GM12892 (cell line): ENCODE measurements at regions not wholly inside any gene's neighbourhood (a gene's known extent, or its start where the extent isn't known, plus 50 kb on each side); places are given as distances from the start of the nearest gene placed in this dataset.

Experiments
- POLR2A ChIP-seq: IDR thresholded peaks from 2 replicates; pipeline ENCODE4 v1.6.1; 2011; ENCODE audit warnings: low read depth, low read length, control low read depth
- POLR2AphosphoS5 ChIP-seq: IDR thresholded peaks from 2 replicates; pipeline ENCODE4 v1.6.1; 2011; ENCODE audit warnings: low read depth, low read length, control low read depth
- TAF1 ChIP-seq: IDR thresholded peaks from 2 replicates; pipeline ENCODE4 v1.6.1; 2011; ENCODE audit warnings: low read depth, mild to moderate bottlenecking, control low read depth, low read length, borderline replicate concordance

DNA sequence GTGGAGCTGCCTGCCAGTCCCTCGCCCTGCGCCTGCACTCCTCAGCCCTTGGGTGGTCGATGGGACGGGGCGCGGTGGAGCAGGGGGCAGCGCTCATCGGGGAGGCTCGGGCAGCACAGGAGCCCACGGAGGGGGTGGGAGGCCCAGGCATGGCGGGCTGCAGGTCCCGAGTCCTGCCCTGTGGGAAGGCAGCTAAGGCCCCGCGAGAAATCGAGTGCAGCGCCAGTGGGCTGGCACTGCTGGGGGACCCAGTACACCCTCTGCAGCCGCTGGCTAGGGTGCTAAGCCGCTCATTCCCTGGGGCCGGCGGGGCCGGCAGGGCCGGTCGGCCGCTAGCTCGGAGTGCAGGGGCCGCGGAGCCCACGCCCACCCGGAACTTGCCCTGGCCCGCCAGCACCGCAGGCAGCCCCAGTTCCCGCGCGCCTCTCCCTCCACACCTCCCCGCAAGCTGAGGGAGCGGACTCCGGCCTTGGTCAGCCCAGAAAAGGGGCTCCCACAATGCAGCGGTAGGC, 565.9 kb upstream of the NRG3 start:
- TF ChIP-seq POLR2AphosphoS5 (no peak), TAF1 (no peak), POLR2A (no peak)
